ENCODE measurements at regions not wholly inside any gene's neighbourhood (a gene's known extent, or its start where the extent isn't known, plus 50 kb on each side); places are given as distances from the start of the nearest gene placed in this dataset.
"Not testable (repeated sequence)": the region's sequence is repeated elsewhere in the genome, so short reads cannot be mapped to it uniquely, and the experiment has no call there.

- DNase-seq: no peak
These were observed 396.4 kb upstream of the AKR1E2 start for GRCh38 chr10:4429571-4429970.

GRCh38 chr10:4427532-4427931, 398.5 kb upstream of the AKR1E2 start:
- no peak for DNase-seq

- DNase-seq: no peak
These were observed 399.1 kb upstream of the AKR1E2 start for GRCh38 chr10:4426866-4427265.

- DNase-seq: no peak
These were observed 416.7 kb upstream of the AKR1E2 start for GRCh38 chr10:4409319-4409718.

GRCh38 chr10:4407783-4408182, 418.2 kb upstream of the AKR1E2 start:
- no peak for DNase-seq

GRCh38 chr10:4405828-4406227, 420.2 kb upstream of the AKR1E2 start:
- no peak for DNase-seq

GRCh38 chr10:4403638-4404252, 422.3 kb upstream of the AKR1E2 start:
- DNase-seq: no peak

- DNase-seq: not testable (repeated sequence)
These were observed 424.9 kb upstream of the AKR1E2 start for GRCh38 chr10:4401080-4401479.

GRCh38 chr10:4399556-4399955, 426.5 kb upstream of the AKR1E2 start:
- no peak for DNase-seq

GRCh38 chr10:4398602-4399001, 427.4 kb upstream of the AKR1E2 start:
- DNase-seq: no peak

- no peak for DNase-seq
These were observed 428.7 kb upstream of the AKR1E2 start for GRCh38 chr10:4397337-4397736.

- no peak for DNase-seq
These were observed 429.4 kb upstream of the AKR1E2 start for GRCh38 chr10:4396401-4397283.

GRCh38 chr10:4395731-4396130, 430.3 kb upstream of the AKR1E2 start:
- DNase-seq: no peak

GRCh38 chr10:4394455-4394854, 431.6 kb upstream of the AKR1E2 start:
- not testable (repeated sequence) for DNase-seq

GRCh38 chr10:4391683-4392082, 434.3 kb upstream of the AKR1E2 start:
- DNase-seq: no peak

- DNase-seq: no peak
These were observed 435.8 kb upstream of the AKR1E2 start for GRCh38 chr10:4390219-4390618.

- no peak for DNase-seq
These were observed 440.7 kb upstream of the AKR1E2 start for GRCh38 chr10:4385231-4385870.

- no peak for DNase-seq
These were observed 441.8 kb upstream of the AKR1E2 start for GRCh38 chr10:4384245-4384644.

- DNase-seq: no peak
These were observed 442.3 kb upstream of the AKR1E2 start for GRCh38 chr10:4383651-4384098.

GRCh38 chr10:4382811-4383210, 443.2 kb upstream of the AKR1E2 start:
- DNase-seq: no peak

GRCh38 chr10:4373612-4374011, 452.4 kb upstream of the AKR1E2 start:
- no peak for DNase-seq

GRCh38 chr10:4373098-4373497, 452.9 kb upstream of the AKR1E2 start:
- DNase-seq: no peak

- DNase-seq: no peak
These were observed 453.4 kb upstream of the AKR1E2 start for GRCh38 chr10:4372601-4373000.

All from NCI-H1092 treated with DMSO at 0.1 percent for 48 hours (cell line).